LoVo (cell line): ENCODE measurements at regions not wholly inside any gene's neighbourhood (a gene's known extent, or its start where the extent isn't known, plus 50 kb on each side); places are given as distances from the start of the nearest gene placed in this dataset.
"Not testable (repeated sequence)": the region's sequence is repeated elsewhere in the genome, so short reads cannot be mapped to it uniquely, and the experiment has no call there.

Experiments used
- DNase-seq: peaks from one replicate; pipeline ENCODE4 v3.0.0-alpha.2; 2016; ENCODE audit warnings: low spot score

DNA sequence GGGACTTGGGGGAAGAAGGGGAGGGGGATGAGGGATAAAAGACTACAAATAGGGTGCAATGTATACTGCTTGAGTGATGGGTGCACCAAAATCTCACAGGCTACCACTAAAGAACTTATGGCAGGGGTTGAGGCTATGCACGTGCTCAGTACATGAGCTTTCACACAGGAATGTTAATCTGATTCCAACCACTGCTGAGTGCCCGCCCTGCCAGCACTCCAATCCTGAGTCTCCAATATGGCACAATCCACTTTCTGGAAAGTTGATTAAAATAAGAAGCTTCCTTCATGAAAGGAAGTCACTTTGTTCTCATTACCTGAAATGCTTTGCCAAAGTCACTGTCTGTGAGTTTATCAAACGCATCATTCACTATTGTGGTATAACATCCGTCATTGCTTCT is 463.0 kb downstream of the IRS2 start:
- DNase-seq = no peak

DNA sequence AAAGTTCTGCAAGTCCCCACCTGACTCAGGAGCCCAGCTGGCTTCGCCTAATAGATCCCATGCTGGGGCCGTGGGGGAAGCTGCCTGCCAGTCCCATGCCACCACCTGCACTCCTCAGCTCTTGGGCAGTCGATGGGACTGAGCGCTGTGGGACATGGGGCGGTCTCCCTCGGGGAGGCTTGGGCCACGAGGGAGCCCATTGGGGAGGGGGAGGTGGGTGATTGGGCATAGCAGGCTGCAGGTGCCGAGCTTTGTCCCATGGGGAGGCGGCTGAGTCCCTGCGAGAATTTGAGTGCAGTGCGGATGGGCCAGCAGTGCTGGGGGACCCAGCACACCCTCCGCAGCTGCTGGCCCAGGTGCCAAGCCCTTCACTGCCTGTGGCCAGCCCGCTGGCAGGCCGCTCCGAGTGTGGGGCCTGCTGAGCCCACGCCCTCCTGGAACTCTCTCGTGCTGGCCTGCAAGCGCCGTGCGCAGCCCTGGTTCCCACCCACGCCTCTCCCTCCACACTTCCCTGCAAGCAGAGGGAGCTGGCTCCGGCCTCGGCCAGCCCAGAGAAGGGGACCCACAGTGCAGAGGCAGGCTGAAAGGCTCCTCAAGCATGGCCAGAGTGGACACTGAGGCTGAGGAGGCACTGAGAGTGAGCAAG is 467.3 kb downstream of the IRS2 start:
- no peak for DNase-seq

DNA sequence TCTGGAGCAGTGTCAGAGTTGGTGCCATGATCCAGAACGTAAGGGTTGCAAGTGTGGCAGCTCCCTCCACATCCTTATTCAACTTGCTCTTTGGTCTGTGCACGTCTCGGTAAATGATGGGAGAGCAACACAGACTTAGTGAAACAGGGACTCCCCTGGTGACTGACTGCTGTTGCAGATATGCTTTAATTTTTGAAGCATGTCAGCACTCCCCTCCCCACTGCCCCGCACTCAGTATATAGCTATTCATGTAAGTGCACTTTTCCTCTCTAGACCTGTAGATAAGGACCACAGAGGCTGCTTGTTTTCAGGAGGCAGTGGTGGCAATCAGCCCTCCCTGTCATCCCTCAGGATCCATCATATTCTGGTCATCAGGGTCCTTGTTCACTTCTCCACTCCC is 470.9 kb downstream of the IRS2 start:
- DNase-seq = no peak

DNA sequence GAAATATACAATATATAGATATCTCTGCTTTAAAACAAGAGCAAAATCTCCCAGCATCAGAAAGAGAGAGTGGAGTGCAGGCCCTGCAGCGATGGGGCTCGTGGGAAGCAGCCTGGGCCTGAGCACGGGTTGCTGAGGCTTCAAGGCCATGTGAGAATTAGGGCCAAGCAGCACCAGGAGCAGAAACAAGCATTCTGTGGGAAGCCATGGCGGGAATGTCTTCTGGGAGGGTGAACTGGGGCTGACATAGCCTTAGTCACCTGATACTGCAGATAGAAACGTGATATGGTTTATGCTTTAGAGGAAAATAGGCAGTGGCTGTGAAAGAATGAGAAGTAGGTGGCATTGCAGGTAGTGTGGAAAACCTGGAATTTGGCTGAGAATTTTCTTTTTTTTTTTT is 472.3 kb downstream of the IRS2 start:
- DNase-seq = no peak

DNA sequence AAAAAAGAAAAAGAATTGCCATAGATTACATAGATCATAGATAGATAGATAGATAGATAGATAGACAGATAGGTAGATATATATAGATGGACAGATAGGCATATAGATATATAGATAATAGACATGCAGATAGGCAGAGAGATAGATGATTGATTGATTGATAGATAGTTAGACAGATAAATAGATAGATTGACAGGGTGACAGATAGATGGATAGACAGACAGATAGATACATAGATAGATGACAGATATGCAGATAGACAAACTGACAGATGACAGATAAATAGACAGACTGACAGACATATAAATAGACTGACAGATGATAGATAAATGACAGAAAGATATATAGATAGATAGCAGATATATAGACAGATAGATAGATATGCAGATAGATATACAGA is 474.0 kb downstream of the IRS2 start:
- DNase-seq = no peak

DNA sequence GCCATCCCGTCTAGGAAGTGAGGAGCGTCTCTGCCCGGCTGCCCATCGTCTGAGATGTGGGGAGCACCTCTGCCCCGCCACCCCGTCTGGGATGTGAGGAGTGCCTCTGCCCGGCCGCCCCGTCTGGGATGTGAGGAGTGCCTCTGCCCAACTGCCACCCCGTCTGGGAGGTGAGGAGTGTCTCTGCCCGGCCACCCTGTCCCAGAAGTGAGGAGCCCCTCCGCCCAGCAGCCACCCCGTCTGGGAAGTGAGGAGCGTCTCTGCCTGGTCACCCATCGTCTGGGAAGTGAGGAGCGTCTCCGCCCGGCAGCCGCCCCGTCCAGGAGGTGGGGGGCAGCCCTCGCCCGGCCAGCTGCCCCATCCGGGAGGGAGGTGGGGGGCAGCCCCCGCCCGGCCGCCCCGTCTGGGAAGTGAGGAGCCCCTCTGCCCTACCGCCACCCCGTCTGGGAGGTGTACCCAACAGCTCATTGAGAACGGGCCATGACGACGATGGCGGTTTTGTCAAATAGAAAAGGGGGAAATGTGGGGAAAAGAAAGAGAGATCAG is 474.9 kb downstream of the IRS2 start:
- DNase-seq = not testable (repeated sequence)

DNA sequence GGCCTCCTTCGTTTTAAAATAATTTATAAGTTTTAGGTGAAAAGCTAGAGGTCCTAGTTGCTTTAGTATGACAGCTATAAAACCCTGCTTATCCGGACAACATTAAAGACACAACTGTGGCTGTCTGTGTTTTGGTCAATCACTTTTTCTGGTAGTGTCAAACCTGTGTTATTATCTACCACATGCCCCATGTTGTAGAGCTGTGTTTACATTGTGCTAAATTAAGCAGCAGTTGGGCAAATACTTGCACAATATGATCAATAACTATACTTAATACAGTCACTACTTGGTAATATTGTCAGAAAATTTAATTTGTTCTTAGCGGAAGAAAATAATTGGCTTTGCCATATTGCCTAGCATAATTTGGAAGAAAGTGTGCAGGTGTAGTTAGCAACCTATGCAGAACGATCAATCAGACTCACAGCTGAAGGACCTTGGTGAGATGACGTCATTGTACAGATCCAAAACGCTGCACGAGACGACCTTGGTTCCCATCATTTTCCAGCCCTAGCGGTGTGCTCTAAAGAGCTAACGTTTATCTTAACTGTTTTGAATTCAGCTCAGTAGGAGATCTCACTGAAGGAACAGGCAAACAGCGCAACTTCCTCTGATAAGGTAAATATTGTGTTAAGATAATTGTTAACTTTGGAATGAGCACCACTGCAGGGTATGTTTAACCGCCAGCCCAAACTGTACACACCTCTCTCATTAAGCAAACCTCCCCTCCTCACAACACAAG is 476.6 kb downstream of the IRS2 start:
- DNase-seq = no peak

DNA sequence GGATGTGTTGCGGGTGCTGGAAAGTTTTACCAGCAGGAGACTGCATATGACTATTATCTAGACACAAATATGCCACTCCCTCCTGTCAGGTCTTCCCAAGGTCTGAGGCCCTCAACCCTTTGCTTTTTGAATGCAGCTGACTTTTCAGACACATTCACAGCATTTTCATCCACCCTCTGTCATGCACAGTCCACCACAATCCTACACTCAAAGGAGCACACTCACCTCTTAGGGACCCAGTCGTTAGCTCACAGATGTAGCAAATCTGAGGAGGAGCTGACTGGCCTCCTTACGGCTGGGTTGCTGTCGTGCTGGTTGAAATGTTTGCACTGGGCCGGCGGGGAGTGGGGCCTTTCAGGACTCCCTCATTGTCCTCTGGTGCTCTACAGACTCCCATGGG is 479.4 kb downstream of the IRS2 start:
- no peak for DNase-seq

DNA sequence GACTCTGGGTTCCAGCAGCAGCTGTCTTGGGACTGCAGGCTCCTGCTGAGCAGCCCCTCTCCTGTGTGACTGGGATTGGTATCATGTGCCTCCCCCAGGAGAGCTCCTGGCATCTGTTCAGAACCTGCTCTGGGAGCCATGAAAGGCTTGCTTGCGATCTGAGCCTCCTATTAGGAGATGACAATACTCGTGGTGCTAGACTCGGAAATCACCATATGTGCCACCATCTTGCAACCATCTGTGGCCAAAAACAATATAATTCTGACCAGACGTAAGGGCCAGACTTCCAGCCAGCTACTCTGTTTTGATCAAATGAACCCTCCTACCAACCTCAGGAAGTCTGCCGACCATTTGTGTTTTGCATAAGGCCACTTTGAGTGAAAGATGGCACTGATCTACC is 484.7 kb downstream of the IRS2 start:
- no peak for DNase-seq

DNA sequence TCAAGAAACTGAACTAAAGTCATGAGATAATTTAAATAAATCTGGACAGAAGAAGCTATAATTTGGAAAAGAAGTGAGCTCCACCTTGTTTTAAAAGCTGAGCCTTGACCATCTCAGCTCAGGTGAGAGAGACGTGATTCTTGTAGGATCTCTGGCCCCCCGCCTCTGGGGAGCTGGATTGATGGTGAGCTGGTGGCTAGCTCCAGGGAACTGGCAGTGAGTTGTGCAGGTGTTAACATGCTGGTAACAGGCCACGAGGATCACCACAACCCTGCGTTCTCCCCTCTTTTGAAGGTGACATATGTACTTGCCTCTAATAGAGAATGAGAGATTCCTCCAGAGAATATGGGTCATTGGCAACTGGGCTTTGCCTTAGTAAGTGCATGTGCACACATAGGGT is 485.1 kb downstream of the IRS2 start:
- no peak for DNase-seq

DNA sequence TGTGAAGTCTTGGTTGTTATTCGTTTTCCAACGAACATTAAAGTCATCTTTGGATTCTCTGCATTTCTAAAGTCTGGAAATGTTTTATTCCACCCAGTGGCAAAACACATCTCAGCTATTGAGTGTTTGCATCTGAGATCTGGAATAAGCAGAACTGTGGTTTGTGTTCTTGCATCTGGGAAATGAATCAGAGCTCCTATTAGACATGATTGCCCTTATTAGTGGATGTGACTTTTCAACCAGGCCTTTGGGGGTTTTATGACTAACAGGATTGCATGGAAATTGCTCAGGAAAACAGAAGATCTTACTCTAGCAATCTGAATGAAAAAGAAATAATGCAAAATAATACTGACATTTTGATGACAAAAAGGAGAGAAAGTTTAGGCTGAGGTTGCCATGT is 488.8 kb downstream of the IRS2 start:
- no peak for DNase-seq

DNA sequence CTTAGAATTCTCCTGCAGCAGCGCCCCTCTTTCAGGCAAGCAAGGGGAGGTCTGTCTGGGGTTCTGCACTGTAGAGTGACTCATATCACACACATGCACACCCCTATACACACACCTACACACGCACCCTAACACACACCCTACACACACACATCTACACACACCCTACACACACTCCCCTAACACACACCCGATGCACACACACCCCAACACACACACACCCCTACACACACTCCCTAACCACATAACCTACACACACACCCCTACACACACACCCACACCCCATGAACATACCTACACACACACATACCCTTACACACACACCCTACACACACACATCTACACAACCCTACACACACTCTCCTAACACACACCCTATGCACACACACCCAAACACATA is 493.2 kb downstream of the IRS2 start:
- DNase-seq = no peak

DNA sequence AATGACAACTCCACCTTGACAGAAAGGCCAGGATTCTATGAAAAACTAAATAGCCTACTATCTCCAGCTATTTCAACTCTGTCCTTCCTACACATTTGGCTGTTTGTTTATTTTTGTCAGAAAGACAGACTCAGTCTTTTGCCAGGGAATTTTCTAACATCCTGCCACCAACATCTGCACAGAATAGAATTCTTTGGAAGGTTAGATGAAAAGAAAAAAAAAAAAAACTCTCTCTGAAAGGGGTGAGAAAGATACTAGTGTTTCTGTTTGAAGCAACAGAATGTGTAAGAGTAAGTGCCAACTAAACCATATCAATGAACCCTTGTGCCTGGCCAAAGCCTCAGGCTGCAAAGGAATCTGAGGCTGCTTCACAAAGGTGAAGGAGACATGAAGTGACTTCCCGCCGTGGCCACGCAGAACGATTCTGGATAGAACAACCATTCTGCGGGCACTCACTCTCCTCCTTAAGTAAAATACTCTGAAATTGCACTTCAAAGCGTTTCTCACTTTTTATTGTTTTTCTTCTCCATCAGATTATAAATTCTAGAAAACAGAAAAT is 498.2 kb downstream of the IRS2 start:
- no peak for DNase-seq

DNA sequence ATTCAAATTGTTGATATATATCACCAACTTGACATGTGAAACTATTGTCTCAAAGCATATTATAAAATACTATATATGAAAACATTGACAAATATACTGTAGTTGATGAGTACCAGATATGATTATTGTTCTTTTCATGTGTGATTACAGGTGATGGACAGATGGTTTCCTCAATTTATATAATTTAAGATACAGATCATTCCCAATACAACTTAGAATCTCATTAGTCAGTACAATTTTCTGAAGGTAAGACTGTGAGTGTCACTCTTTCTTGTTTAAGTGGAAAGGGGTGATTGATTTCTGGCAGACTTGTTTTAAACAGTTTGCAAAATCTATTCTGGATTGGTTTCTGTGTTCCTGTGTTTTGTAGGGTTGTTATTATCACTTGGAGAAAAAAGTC is 498.8 kb downstream of the IRS2 start:
- no peak for DNase-seq

DNA sequence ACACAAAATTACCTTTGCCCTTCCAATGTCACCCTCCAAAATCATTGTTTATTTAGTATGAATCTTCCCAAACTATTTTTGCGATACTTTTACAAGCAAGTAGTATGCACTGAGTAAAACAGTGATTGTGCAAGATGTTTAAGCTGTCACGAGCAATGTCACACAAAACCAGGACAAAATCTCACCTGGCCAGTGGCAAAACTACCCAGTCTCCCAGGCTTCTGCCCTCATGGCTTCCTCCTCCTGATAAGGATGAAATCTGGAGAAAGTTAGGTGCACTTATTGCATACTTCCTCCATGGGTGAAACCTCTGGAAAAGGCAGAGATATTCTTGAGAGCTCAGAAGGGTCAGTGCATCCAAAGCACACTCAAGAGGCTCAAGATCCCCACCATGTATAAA is 500.8 kb downstream of the IRS2 start:
- DNase-seq = no peak

DNA sequence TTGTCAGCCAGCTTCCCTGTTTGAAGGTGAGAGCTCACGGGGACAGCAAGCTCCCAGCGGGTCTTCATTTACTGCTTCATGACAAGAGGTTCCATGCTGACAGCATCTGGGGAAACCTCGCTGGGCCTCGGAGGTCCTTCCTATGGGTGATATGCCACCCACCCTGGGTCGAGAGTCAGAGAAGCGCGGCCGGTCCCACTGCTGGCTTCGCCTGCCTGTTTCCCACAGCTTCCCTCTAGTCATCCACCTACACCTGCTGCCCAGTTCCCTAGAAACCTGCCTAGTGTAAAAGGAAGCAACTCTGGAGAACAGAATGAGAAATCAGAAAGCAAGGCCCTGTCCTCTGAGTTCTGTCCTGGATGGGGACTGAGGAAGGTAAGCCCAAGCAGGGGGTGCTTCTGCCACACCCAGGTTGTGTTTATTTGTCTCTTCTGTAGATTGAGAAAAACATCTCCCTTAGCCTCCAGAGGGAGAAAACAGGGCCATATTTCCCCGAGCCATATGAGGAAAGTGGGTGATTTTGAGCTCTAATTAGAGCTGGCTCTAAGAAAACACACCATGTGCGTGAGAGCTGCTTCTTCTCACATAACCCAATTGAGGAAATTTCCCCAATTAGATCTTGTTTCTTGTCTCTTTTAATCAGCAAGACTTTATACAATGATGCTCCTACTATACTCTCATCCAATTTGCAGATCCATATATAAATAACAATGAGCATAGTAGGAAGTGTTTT is 504.3 kb downstream of the IRS2 start:
- DNase-seq = no peak

DNA sequence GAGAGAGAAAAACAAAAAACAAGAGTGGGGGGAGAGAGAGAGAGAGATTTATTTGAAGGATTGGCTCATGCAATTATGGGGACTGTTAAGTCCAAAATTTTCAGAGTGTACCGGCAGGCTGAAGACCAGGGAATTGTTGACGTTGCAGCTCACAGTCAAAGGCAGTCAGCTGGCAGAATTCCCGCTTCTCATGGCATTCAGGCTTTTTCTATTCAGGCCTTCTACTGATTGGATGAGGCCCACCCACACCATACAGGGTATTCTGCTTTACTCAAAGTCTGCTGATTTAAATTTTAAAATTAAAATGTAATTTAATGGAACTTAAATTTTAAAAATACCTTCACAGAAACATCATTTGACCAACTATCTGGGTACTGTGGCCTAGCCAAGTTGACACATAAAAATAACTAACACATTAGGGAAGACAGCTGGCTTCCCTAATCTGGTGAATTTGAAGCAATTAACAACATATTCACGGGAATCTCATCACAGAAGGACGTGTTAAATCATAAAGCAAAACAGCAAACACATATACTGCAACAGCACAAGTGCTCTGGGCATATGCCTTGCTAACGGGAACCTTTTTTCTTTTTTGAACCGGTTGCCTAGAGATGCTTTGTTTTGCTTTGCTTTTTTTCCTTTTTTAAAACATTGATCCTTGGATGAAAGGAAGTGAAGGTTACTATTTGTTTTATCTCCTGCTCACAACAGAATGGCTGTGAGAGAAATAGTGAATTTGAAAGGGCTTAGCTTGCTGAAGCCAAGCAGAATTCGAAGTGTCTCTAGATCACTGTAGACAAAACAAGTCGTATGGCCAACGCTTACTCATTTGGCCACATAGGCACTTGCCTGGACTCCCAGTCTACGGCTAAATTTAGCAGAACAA is 505.1 kb downstream of the IRS2 start:
- no peak for DNase-seq

DNA sequence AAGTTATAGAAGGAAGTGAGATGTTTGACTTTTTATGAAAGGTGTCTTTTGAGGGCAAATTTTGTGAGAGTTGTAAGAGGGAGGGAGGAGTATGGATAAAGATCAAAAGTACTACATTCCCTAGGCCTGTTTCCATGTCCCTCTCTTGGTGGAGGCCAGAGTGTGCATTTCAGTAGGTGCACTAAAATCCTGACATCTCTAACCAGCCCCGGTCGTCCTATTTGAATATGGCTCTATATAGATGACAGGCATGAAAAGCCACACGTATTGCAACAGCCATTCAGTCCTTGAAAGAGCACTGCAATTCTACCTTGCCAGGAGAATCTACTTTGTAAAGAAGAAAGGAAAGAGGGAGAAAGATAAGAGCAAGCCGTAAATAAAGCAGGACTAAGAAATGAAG is 510.1 kb downstream of the IRS2 start:
- no peak for DNase-seq

DNA sequence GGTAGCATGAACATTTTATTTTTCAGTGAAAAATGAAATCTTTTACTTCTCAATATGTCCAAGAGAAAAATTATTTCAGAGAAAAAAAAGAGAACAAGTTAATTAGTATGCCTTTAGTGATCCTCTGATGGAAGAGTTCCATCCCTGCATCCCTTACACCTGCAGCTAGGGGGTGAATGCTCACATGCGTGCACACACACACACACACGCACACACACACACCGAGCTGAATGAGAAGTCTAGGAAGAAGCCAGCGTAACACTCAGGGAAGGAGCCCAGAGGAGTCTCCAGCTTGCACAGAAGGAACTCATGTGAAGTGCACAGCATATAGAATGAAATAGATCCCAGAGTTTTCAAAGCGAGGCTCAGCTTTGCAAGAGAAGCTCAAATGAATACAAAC is 510.5 kb downstream of the IRS2 start:
- DNase-seq = no peak

DNA sequence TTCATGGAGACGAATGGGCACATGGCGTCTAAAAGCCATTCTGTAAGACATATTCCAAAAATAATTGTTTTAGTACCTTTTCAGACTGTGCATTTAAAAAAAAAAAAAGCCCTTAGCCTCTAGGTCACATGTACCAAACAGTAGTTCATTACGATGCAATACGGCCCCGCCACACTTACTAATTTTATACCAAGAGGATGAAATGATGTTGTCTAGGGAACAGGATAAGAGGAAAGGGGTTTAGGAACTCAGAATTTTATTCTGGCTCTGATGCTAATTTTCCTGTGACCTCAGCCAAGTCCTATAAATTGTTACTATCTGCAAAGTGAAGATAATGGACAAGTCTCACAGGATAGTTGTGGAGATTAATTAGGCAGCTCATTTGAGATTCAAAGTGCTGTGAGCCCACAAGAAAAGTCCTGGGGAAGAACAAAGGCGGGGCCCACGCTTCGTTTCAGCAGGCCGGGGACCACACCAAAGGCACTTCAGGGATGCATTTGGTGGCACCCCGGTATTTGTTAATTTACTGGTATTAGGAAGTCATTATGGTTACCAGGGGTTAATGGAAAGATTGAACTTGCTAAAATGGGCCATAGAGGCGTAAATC is 511.1 kb downstream of the IRS2 start:
- no peak for DNase-seq

DNA sequence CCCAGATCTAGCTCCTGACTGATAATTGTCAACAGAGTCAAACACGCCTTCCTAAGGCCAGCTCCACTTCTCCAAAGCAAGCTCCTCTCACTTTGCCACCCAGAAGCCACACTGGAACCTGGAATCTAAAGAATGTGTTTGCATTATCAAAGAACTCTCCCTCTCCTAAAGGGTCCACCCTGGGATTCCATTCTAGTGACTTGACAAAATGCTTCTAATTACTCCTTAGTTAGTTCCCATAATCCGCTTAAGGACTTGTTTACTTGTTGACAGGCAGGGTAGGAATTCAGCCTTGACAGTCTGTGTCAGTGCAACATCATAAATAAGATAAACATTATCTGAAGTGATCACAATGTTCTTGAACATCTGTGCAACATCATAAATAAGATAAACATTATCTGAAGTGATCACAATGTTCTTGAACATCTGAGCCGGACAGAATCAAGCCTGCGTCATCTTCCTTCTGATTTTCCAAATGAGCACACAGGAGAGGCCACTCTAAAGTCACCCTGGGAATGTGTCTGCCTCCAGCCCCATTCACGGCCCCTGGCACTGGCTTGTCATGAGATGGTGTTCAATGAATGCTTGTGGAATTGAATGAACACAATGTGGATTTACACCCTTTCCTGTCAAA is 512.1 kb downstream of the IRS2 start:
- DNase-seq = peak; percentile 79
